ENCODE measurements at regions not wholly inside any gene's neighbourhood (a gene's known extent, or its start where the extent isn't known, plus 50 kb on each side); places are given as distances from the start of the nearest gene placed in this dataset.

- Histone ChIP-seq H3K79me2 (ENCODE audit: low read length) (no peaks in the 10 kb centered on the region), H4K20me1 (ENCODE audit: insufficient read depth, low read length) (no peaks in the 10 kb centered on the region), H3K36me3 (replicated peaks; ENCODE audit: insufficient read depth, low read length) (no peaks in the 10 kb centered on the region), H2AFZ (ENCODE audit: low read length) (no peak overlapping the region), H3K4me1 (ENCODE audit: low read length) (no peaks in the 10 kb centered on the region), H3K9me3 (replicated peaks; ENCODE audit: insufficient read depth, low read length) (no peaks in the 10 kb centered on the region), H3F3A (ENCODE audit: insufficient read depth, low read length) (no peaks in the 10 kb centered on the region), H3K4me2 (ENCODE audit: low read depth, low read length) (no peak overlapping the region), H3K9me2 (replicated peaks; ENCODE audit: insufficient read depth, low read length) (no peaks in the 10 kb centered on the region), H3K27ac (ENCODE audit: low read length) (no peak overlapping the region), H3K9ac (ENCODE audit: low read length) (no peak overlapping the region), H3K27me3 (replicated peaks; ENCODE audit: insufficient read depth, low read length) (no peaks in the 10 kb centered on the region), H3K4me3 (ENCODE audit: low read length) (no peak overlapping the region)
- TF ChIP-seq EZH2phosphoT487 (IDR thresholded peaks at IDR 0.05; ENCODE audit: low read length), result no peak
- TF ChIP-seq CTCF (IDR thresholded peaks at IDR 0.05; ENCODE audit: low read length), result no peak
- no peak for TF ChIP-seq EZH2 (optimal IDR thresholded peaks at IDR 0.05; ENCODE audit: low read depth, low read length)
- DNase-seq, result no peak
Measured at GRCh38 chr1:101185421-101185820, 51.4 kb upstream of the S1PR1 start.

GRCh38 chr1:101183388-101183699 is 53.5 kb upstream of the S1PR1 start:
- Histone ChIP-seq H3K36me3 (replicated peaks; ENCODE audit: insufficient read depth, low read length) (no peaks in the 10 kb centered on the region), H3K27ac (ENCODE audit: low read length) (no peak overlapping the region), H3K79me2 (ENCODE audit: low read length) (no peaks in the 10 kb centered on the region), H3K4me2 (ENCODE audit: low read depth, low read length) (no peak overlapping the region), H3K9me2 (replicated peaks; ENCODE audit: insufficient read depth, low read length) (no peaks in the 10 kb centered on the region), H3K4me1 (ENCODE audit: low read length) (no peaks in the 10 kb centered on the region), H3K9ac (ENCODE audit: low read length) (no peak overlapping the region), H3F3A (ENCODE audit: insufficient read depth, low read length) (no peaks in the 10 kb centered on the region), H3K4me3 (ENCODE audit: low read length) (no peak overlapping the region), H4K20me1 (ENCODE audit: insufficient read depth, low read length) (no peaks in the 10 kb centered on the region), H3K27me3 (replicated peaks; ENCODE audit: insufficient read depth, low read length) (no peaks in the 10 kb centered on the region), H3K9me3 (replicated peaks; ENCODE audit: insufficient read depth, low read length) (no peaks in the 10 kb centered on the region), H2AFZ (ENCODE audit: low read length) (no peak overlapping the region)
- DNase-seq, result no peak
- no peak for TF ChIP-seq CTCF (IDR thresholded peaks at IDR 0.05; ENCODE audit: low read length)
- TF ChIP-seq EZH2phosphoT487 (IDR thresholded peaks at IDR 0.05; ENCODE audit: low read length), result no peak
- TF ChIP-seq EZH2 (optimal IDR thresholded peaks at IDR 0.05; ENCODE audit: low read depth, low read length), result no peak

- no peak overlapping the region for H2AFZ ChIP-seq (ENCODE audit: low read length)
- H3F3A ChIP-seq (ENCODE audit: insufficient read depth, low read length), result no peaks in the 10 kb centered on the region
- no peak overlapping the region for H3K4me2 ChIP-seq (ENCODE audit: low read depth, low read length)
- no peaks in the 10 kb centered on the region for H3K9me3 ChIP-seq (replicated peaks; ENCODE audit: insufficient read depth, low read length)
- no peak overlapping the region for H3K4me3 ChIP-seq (ENCODE audit: low read length)
- H3K36me3 ChIP-seq (replicated peaks; ENCODE audit: insufficient read depth, low read length), result no peaks in the 10 kb centered on the region
- H4K20me1 ChIP-seq (ENCODE audit: insufficient read depth, low read length), result no peaks in the 10 kb centered on the region
- H3K79me2 ChIP-seq (ENCODE audit: low read length), result no peaks in the 10 kb centered on the region
- H3K27me3 ChIP-seq (replicated peaks; ENCODE audit: insufficient read depth, low read length), result no peaks in the 10 kb centered on the region
- DNase-seq, result no peak
- TF ChIP-seq EZH2phosphoT487 (IDR thresholded peaks at IDR 0.05; ENCODE audit: low read length) (no peak), CTCF (IDR thresholded peaks at IDR 0.05; ENCODE audit: low read length) (no peak), EZH2 (optimal IDR thresholded peaks at IDR 0.05; ENCODE audit: low read depth, low read length) (no peak)
- no peaks in the 10 kb centered on the region for H3K4me1 ChIP-seq (ENCODE audit: low read length)
- no peaks in the 10 kb centered on the region for H3K9me2 ChIP-seq (replicated peaks; ENCODE audit: insufficient read depth, low read length)
- H3K27ac ChIP-seq (ENCODE audit: low read length), result no peak overlapping the region
- no peak overlapping the region for H3K9ac ChIP-seq (ENCODE audit: low read length)
Measured at GRCh38 chr1:101182627-101183387, 54.0 kb upstream of the S1PR1 start.

All from MM.1S (cell line).